Breast epithelium (tissue), 4 donors: ENCODE measurements at regions not wholly inside any gene's neighbourhood (a gene's known extent, or its start where the extent isn't known, plus 50 kb on each side); places are given as distances from the start of the nearest gene placed in this dataset.

Source experiments
- DNase-seq, 2 donors: peaks; one replicate each; pipeline ENCODE4 v3.0.0-alpha.2; 2019; ENCODE audit warnings: low spot score in 2 of 2
- H3K27ac ChIP-seq, 2 donors: fragments of 200-600 bp; sonication (generic) in 1 of 2; one replicate each; pipeline ENCODE4 v1.5.1; 2016 to 2019; ENCODE audit warnings: mild to moderate bottlenecking in 1 of 2
- H3K27me3 ChIP-seq, 2 donors: fragments of 200-600 bp; sonication (generic) in 1 of 2; one replicate each; pipeline versions ENCODE4 v1.5.1 to v1.6.0; 2017 to 2019; ENCODE audit warnings: control low read depth in 1 of 2, mild to moderate bottlenecking in 1 of 2
- H3K36me3 ChIP-seq: fragments of 200-600 bp; one replicate; pipeline ENCODE4 v1.5.1; 2019
- H3K4me1 ChIP-seq, 2 donors: fragments of 200-600 bp; sonication (generic); one replicate each; pipeline ENCODE4 v1.5.1; 2016 to 2019; ENCODE audit warnings: control low read depth in 1 of 2
- H3K4me3 ChIP-seq, 3 donors: fragments of 200-600 bp; sonication (generic); 1 replicate in 2 of 3; 2 replicates in 1 of 3; pipeline ENCODE4 v1.5.1; 2016 to 2019; ENCODE audit warnings: mild to moderate bottlenecking in 3 of 3, moderate library complexity in 2 of 3
- H3K9me3 ChIP-seq, 2 donors: fragments of 200-600 bp; sonication (generic) in 1 of 2; one replicate each; pipeline ENCODE4 v1.5.1; 2016 to 2019; ENCODE audit warnings: control low read depth in 1 of 2
- CTCF ChIP-seq, 3 donors: fragments of 450-650 bp; IDR thresholded peaks; one replicate each; pipeline ENCODE4 v1.5.1; 2016 to 2017; ENCODE audit warnings: antibody characterized with exemption in 3 of 3, mild to moderate bottlenecking in 3 of 3, moderate library complexity in 3 of 3
- POLR2A ChIP-seq: fragments of 450-650 bp; IDR thresholded peaks from one replicate; pipeline ENCODE4 v1.6.1; 2016; ENCODE audit warnings: antibody characterized with exemption, mild to moderate bottlenecking, moderate library complexity
- POLR2AphosphoS5 ChIP-seq, 3 donors: sonication (generic); formaldehyde crosslinking; IDR thresholded peaks; one replicate each; pipeline ENCODE4 v1.6.1; 2017; ENCODE audit warnings: antibody characterized with exemption in 3 of 3
- intact Hi-C: fragments of 100-400 bp; cut with DNase I; formaldehyde crosslinking; loops from one replicate; pipeline ENCODE4 v1.15.1; 2023; ENCODE audit warnings: low total_unique reads

GRCh38 chr2:239756031-239756789 is 268.9 kb downstream of the NDUFA10 start:
- no peak for DNase-seq
- TF ChIP-seq CTCF (IDR thresholded peaks at IDR 0.05) (no peak), POLR2AphosphoS5 (IDR thresholded peaks at IDR 0.05) (no peak), POLR2A (no peak)
- Histone ChIP-seq H3K4me3 (no peak overlapping the region), H3K9me3 (peaks cover 0 to 8% of the 10 kb centered on the region in 2 donors), H3K27ac (no peak overlapping the region), H3K4me1 (peaks cover 0 to 6% of the 10 kb centered on the region in 2 donors), H3K36me3 (no peaks in the 10 kb centered on the region), H3K27me3 (no peaks in the 10 kb centered on the region)
- intact Hi-C loops: no loop called here

GRCh38 chr2:239753401-239753837 is 271.7 kb downstream of the NDUFA10 start:
- no peaks in the 10 kb centered on the region for H3K9me3 ChIP-seq
- no peaks in the 10 kb centered on the region for H3K36me3 ChIP-seq
- H3K27ac ChIP-seq: no peak overlapping the region
- DNase-seq: no peak
- H3K4me3 ChIP-seq: no peak overlapping the region
- H3K4me1 ChIP-seq: peaks cover 0 to 6% of the 10 kb centered on the region in 2 donors
- TF ChIP-seq POLR2A (no peak), POLR2AphosphoS5 (IDR thresholded peaks at IDR 0.05) (no peak)
- H3K27me3 ChIP-seq: no peaks in the 10 kb centered on the region
- intact Hi-C loops: no loop called here

- no peak overlapping the region for H3K4me3 ChIP-seq
- H3K4me1 ChIP-seq: peaks cover 0 to 6% of the 10 kb centered on the region in 2 donors
- no peak for DNase-seq
- H3K9me3 ChIP-seq: no peaks in the 10 kb centered on the region
- H3K36me3 ChIP-seq: no peaks in the 10 kb centered on the region
- no peak for TF ChIP-seq POLR2A
- TF ChIP-seq CTCF (IDR thresholded peaks at IDR 0.05): no peak
- no peak for TF ChIP-seq POLR2AphosphoS5 (IDR thresholded peaks at IDR 0.05)
- no peak overlapping the region for H3K27ac ChIP-seq
- intact Hi-C loops: no loop called here
- no peaks in the 10 kb centered on the region for H3K27me3 ChIP-seq
Measured at GRCh38 chr2:239752951-239753350, 272.2 kb downstream of the NDUFA10 start.

DNA sequence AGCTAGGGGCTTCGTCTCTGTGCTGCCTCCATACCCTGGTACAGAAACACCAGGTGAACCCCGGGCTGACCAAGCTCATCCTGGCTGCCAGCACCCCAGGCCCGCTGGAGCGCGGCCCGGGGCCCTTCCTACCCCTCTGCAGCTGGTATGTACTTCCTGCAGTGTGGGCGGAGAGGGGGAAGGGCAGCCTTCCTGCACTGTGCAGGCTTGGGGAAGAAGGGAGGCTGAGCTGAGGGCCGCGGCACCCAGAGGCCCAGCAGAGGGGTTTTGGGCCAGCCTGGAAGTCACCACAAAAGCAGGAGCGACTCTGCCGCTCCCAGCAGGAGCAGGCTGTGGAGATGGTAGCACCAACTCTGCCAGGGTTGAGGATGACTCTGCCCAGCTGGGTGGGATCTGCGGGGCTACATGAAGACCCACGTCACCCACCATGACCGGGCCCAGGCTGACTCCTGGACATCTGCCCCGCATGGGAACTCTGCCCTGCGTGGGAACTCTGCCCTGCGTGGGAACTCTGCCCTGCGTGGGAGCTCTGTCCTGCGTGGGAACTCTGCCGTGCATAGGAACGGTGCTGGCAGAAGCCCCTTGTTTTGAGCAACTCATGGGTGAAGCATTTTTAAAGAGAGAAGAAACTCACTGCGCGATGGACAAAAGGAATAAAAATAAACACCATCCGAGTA is 273.3 kb downstream of the NDUFA10 start:
- Histone ChIP-seq H3K4me1 (peaks cover 0 to 6% of the 10 kb centered on the region in 2 donors), H3K27ac (no peak overlapping the region), H3K9me3 (no peaks in the 10 kb centered on the region), H3K4me3 (peak overlapping the region in 1 of 3 donors; percentile 25), H3K27me3 (no peaks in the 10 kb centered on the region), H3K36me3 (no peaks in the 10 kb centered on the region)
- peak in 1 of 2 donors; percentile 37 for DNase-seq
- intact Hi-C loops: no loop called here
- TF ChIP-seq CTCF (IDR thresholded peaks at IDR 0.05): no peak
- TF ChIP-seq POLR2A: no peak
- TF ChIP-seq POLR2AphosphoS5 (IDR thresholded peaks at IDR 0.05): no peak

DNA sequence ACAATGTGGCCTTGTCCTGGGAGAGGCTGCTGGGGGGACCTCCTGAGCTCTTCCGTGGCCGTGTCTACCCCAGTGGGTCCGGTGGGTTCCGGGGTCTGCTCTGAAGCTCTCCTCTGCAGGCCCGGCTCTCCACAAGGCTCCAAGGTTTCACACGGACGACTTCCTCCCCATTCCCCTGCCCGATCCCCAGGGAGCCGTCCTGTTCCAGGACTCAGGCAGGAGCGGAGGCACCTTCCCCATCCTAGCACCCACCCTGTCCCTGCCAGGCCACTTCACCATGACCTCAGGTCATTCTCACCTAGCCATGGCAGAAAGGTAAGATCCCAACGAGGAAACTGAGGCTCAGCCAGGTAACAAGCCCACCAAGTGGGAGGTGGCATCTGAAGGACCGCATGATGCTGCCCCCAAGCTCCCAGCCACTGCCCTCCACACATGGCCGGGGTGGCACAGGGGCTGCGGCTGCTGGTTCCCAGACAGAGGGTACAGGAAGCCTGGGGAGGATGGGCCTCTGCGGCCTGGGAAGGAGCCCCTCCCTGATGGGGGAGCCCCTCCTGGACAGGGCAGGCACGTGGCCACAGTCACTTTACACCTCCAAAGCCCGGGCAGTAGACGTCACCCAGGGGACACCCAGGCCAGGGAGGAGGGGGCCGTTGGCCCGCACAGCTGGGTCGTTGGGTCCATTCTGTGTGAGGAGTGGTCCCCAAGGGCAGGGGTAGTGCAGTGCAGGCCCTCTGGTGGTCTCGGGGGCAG is 274.0 kb downstream of the NDUFA10 start:
- DNase-seq: no peak
- no peaks in the 10 kb centered on the region for H3K9me3 ChIP-seq
- peaks cover 0 to 6% of the 10 kb centered on the region in 2 donors for H3K4me1 ChIP-seq
- no peak for TF ChIP-seq POLR2AphosphoS5 (IDR thresholded peaks at IDR 0.05)
- H3K27ac ChIP-seq: no peak overlapping the region
- H3K36me3 ChIP-seq: no peaks in the 10 kb centered on the region
- no peaks in the 10 kb centered on the region for H3K27me3 ChIP-seq
- intact Hi-C loops: no loop called here
- H3K4me3 ChIP-seq: no peak overlapping the region
